Endothelial cell of umbilical vein (primary cell): ENCODE measurements at regions not wholly inside any gene's neighbourhood (a gene's known extent, or its start where the extent isn't known, plus 50 kb on each side); places are given as distances from the start of the nearest gene placed in this dataset.

Experiments used
- EZH2 ChIP-seq: IDR thresholded peaks from 2 replicates; pipeline ENCODE4 v1.6.1; 2012; ENCODE audit warnings: borderline replicate concordance, low read depth, mild to moderate bottlenecking, moderate library complexity, low read length, inconsistent platforms; ENCODE audit not compliant: severe bottlenecking
- FOS ChIP-seq: IDR thresholded peaks from 2 replicates; pipeline ENCODE4 v1.6.1; 2011; ENCODE audit warnings: mild to moderate bottlenecking, low read length, moderate library complexity, borderline replicate concordance; ENCODE audit not compliant: insufficient read depth
- JUN ChIP-seq: IDR thresholded peaks from 2 replicates; pipeline ENCODE4 v1.6.1; 2011; ENCODE audit warnings: borderline replicate concordance, low read depth; ENCODE audit not compliant: insufficient read length, insufficient read depth
- POLR2A ChIP-seq: IDR thresholded peaks from 2 replicates; pipeline ENCODE4 v1.6.1; 2012; ENCODE audit warnings: low read depth, mild to moderate bottlenecking, control low read depth, low read length
- TF ChIP-seq, protein P1 (sequence below), 2 donors: IDR thresholded peaks; 1 replicate in 1 of 2; 2 replicates in 1 of 2; pipeline ENCODE4 v1.5.1; 2011; ENCODE audit warnings: low read length in 2 of 2, mild to moderate bottlenecking in 2 of 2, moderate library complexity in 2 of 2, control low read depth in 1 of 2, inconsistent platforms in 1 of 2, low read depth in 1 of 2; ENCODE audit not compliant: insufficient read depth in 1 of 2; ENCODE audit errors: extremely low read depth in 1 of 2

- TF ChIP-seq, protein P1, sequence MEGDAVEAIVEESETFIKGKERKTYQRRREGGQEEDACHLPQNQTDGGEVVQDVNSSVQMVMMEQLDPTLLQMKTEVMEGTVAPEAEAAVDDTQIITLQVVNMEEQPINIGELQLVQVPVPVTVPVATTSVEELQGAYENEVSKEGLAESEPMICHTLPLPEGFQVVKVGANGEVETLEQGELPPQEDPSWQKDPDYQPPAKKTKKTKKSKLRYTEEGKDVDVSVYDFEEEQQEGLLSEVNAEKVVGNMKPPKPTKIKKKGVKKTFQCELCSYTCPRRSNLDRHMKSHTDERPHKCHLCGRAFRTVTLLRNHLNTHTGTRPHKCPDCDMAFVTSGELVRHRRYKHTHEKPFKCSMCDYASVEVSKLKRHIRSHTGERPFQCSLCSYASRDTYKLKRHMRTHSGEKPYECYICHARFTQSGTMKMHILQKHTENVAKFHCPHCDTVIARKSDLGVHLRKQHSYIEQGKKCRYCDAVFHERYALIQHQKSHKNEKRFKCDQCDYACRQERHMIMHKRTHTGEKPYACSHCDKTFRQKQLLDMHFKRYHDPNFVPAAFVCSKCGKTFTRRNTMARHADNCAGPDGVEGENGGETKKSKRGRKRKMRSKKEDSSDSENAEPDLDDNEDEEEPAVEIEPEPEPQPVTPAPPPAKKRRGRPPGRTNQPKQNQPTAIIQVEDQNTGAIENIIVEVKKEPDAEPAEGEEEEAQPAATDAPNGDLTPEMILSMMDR (IDR thresholded peaks at IDR 0.05; ENCODE audit: extremely low read depth in 1 of 2, insufficient read depth in 1 of 2, low read depth in 1 of 2, low read length in 2 of 2), result no peak
- TF ChIP-seq EZH2 (no peak), JUN (no peak), FOS (no peak), POLR2A (no peak)
Observed at GRCh38 chr16:62717026-62717425, 680.8 kb upstream of the CDH8 start.
